ENCODE measurements at regions not wholly inside any gene's neighbourhood (a gene's known extent, or its start where the extent isn't known, plus 50 kb on each side); places are given as distances from the start of the nearest gene placed in this dataset.

- Histone ChIP-seq H3F3A (ENCODE audit: insufficient read depth, low read length) (no peaks in the 10 kb centered on the region), H3K4me3 (ENCODE audit: low read length) (no peak overlapping the region), H3K4me2 (ENCODE audit: low read depth, low read length) (no peak overlapping the region), H3K9me3 (replicated peaks; ENCODE audit: insufficient read depth, low read length) (no peaks in the 10 kb centered on the region), H3K27ac (ENCODE audit: low read length) (no peak overlapping the region), H3K79me2 (ENCODE audit: low read length) (no peaks in the 10 kb centered on the region), H3K9me2 (replicated peaks; ENCODE audit: insufficient read depth, low read length) (no peaks in the 10 kb centered on the region), H2AFZ (ENCODE audit: low read length) (no peak overlapping the region), H4K20me1 (ENCODE audit: insufficient read depth, low read length) (no peaks in the 10 kb centered on the region), H3K9ac (ENCODE audit: low read length) (no peak overlapping the region), H3K4me1 (ENCODE audit: low read length) (no peaks in the 10 kb centered on the region), H3K36me3 (replicated peaks; ENCODE audit: insufficient read depth, low read length) (no peaks in the 10 kb centered on the region), H3K27me3 (replicated peaks; ENCODE audit: insufficient read depth, low read length) (no peaks in the 10 kb centered on the region)
- no peak for TF ChIP-seq EZH2phosphoT487 (IDR thresholded peaks at IDR 0.05; ENCODE audit: low read length)
- TF ChIP-seq EZH2 (optimal IDR thresholded peaks at IDR 0.05; ENCODE audit: low read depth, low read length), result no peak
- TF ChIP-seq CTCF (IDR thresholded peaks at IDR 0.05; ENCODE audit: low read length), result no peak
- no peak for DNase-seq
These were observed 1041.7 kb upstream of the AUTS2 start for GRCh38 chr7:68556537-68556936.

- Histone ChIP-seq H3F3A (ENCODE audit: insufficient read depth, low read length) (no peaks in the 10 kb centered on the region), H3K4me3 (ENCODE audit: low read length) (no peak overlapping the region), H3K9me2 (replicated peaks; ENCODE audit: insufficient read depth, low read length) (no peaks in the 10 kb centered on the region), H3K79me2 (ENCODE audit: low read length) (no peaks in the 10 kb centered on the region), H2AFZ (ENCODE audit: low read length) (no peak overlapping the region), H4K20me1 (ENCODE audit: insufficient read depth, low read length) (no peaks in the 10 kb centered on the region), H3K27ac (ENCODE audit: low read length) (no peak overlapping the region), H3K4me1 (ENCODE audit: low read length) (no peaks in the 10 kb centered on the region), H3K36me3 (replicated peaks; ENCODE audit: insufficient read depth, low read length) (no peaks in the 10 kb centered on the region), H3K9me3 (replicated peaks; ENCODE audit: insufficient read depth, low read length) (no peaks in the 10 kb centered on the region), H3K27me3 (replicated peaks; ENCODE audit: insufficient read depth, low read length) (no peaks in the 10 kb centered on the region), H3K9ac (ENCODE audit: low read length) (no peak overlapping the region), H3K4me2 (ENCODE audit: low read depth, low read length) (no peak overlapping the region)
- TF ChIP-seq CTCF (IDR thresholded peaks at IDR 0.05; ENCODE audit: low read length) (no peak), EZH2 (optimal IDR thresholded peaks at IDR 0.05; ENCODE audit: low read depth, low read length) (no peak), EZH2phosphoT487 (IDR thresholded peaks at IDR 0.05; ENCODE audit: low read length) (no peak)
- no peak for DNase-seq
These were observed 1038.8 kb upstream of the AUTS2 start for GRCh38 chr7:68559518-68559917.

- H3K9ac ChIP-seq (ENCODE audit: low read length), result no peak overlapping the region
- H3K27me3 ChIP-seq (replicated peaks; ENCODE audit: insufficient read depth, low read length), result no peaks in the 10 kb centered on the region
- no peak overlapping the region for H3K27ac ChIP-seq (ENCODE audit: low read length)
- no peak overlapping the region for H2AFZ ChIP-seq (ENCODE audit: low read length)
- H3K9me2 ChIP-seq (replicated peaks; ENCODE audit: insufficient read depth, low read length), result no peaks in the 10 kb centered on the region
- no peaks in the 10 kb centered on the region for H3K36me3 ChIP-seq (replicated peaks; ENCODE audit: insufficient read depth, low read length)
- H3K4me3 ChIP-seq (ENCODE audit: low read length), result no peak overlapping the region
- no peak for TF ChIP-seq CTCF (IDR thresholded peaks at IDR 0.05; ENCODE audit: low read length)
- TF ChIP-seq EZH2phosphoT487 (IDR thresholded peaks at IDR 0.05; ENCODE audit: low read length), result no peak
- TF ChIP-seq EZH2 (optimal IDR thresholded peaks at IDR 0.05; ENCODE audit: low read depth, low read length), result no peak
- DNase-seq, result no peak
- H3K4me1 ChIP-seq (ENCODE audit: low read length), result no peaks in the 10 kb centered on the region
- H3K79me2 ChIP-seq (ENCODE audit: low read length), result no peaks in the 10 kb centered on the region
- no peak overlapping the region for H3K4me2 ChIP-seq (ENCODE audit: low read depth, low read length)
- no peaks in the 10 kb centered on the region for H3K9me3 ChIP-seq (replicated peaks; ENCODE audit: insufficient read depth, low read length)
- no peaks in the 10 kb centered on the region for H3F3A ChIP-seq (ENCODE audit: insufficient read depth, low read length)
- no peaks in the 10 kb centered on the region for H4K20me1 ChIP-seq (ENCODE audit: insufficient read depth, low read length)
These were observed 1035.9 kb upstream of the AUTS2 start for GRCh38 chr7:68562323-68562899.
